ENCODE measurements at regions not wholly inside any gene's neighbourhood (a gene's known extent, or its start where the extent isn't known, plus 50 kb on each side); places are given as distances from the start of the nearest gene placed in this dataset.

- no peak for TF ChIP-seq EZH2 (IDR thresholded peaks at IDR 0.05)
- no peak for TF ChIP-seq POLR2AphosphoS5 (IDR thresholded peaks at IDR 0.05; ENCODE audit: borderline replicate concordance, low read depth, low read length)
Observed at GRCh38 chr3:16004812-16005211, 169.7 kb upstream of the GALNT15 start.

Data from SK-N-MC (cell line).